Vagina (tissue), 2 donors: ENCODE measurements at regions not wholly inside any gene's neighbourhood (a gene's known extent, or its start where the extent isn't known, plus 50 kb on each side); places are given as distances from the start of the nearest gene placed in this dataset.

Experiments used
- CTCF ChIP-seq, 3 experiments: fragments of 450-650 bp in 2 of 3; fragments of 200-600 bp in 1 of 3; sonication (generic) in 1 of 3; IDR thresholded peaks; one replicate each; pipeline ENCODE4 v1.5.1; 2017 to 2019; ENCODE audit warnings: antibody characterized with exemption in 3 of 3, mild to moderate bottlenecking in 2 of 3, moderate library complexity in 2 of 3
- POLR2A ChIP-seq, 2 donors: fragments of 450-650 bp; IDR thresholded peaks; one replicate each; pipeline ENCODE4 v1.6.1; 2017; ENCODE audit warnings: antibody characterized with exemption in 2 of 2, mild to moderate bottlenecking in 2 of 2, moderate library complexity in 2 of 2
- POLR2AphosphoS5 ChIP-seq, 2 donors: sonication (generic); formaldehyde crosslinking; IDR thresholded peaks; one replicate each; pipeline ENCODE4 v1.9.0; 2017; ENCODE audit warnings: antibody characterized with exemption in 2 of 2, mild to moderate bottlenecking in 2 of 2, low read depth in 1 of 2; ENCODE audit not compliant: insufficient read depth in 1 of 2

- TF ChIP-seq POLR2A (IDR thresholded peaks at IDR 0.05) (no peak), CTCF (IDR thresholded peaks at IDR 0.05) (no peak), POLR2AphosphoS5 (IDR thresholded peaks at IDR 0.05; ENCODE audit: insufficient read depth in 1 of 2, low read depth in 1 of 2) (no peak)
These were observed 75.2 kb upstream of the RNU2-1 start for GRCh38 chr17:43308999-43309398.
